SK-N-SH treated with all-trans-retinoic acid at 6 μM for 48 hours (cell line): ENCODE measurements at regions not wholly inside any gene's neighbourhood (a gene's known extent, or its start where the extent isn't known, plus 50 kb on each side); places are given as distances from the start of the nearest gene placed in this dataset.

Source experiments
- ATAC-seq: fragments of 200-7000 bp; cut with Tn5 transposase; 3 replicates; pipeline ENCODE4 v1.9.1; 2020; ENCODE audit warnings: mild to moderate bottlenecking, moderate library complexity
- ARNTL ChIP-seq: fragments of 450-650 bp; formaldehyde crosslinking; IDR thresholded peaks from 2 replicates; pipeline ENCODE4 v1.5.0; 2020; ENCODE audit warnings: low read depth, mild to moderate bottlenecking, moderate library complexity, borderline replicate concordance
- BACH2 ChIP-seq: fragments of 250-450 bp; sonication (Bioruptor Pico); IDR thresholded peaks from 2 replicates; pipeline ENCODE4 v1.9.0; 2021; ENCODE audit warnings: mild to moderate bottlenecking, borderline replicate concordance
- ESRRG ChIP-seq: fragments of 250-450 bp; sonication (Bioruptor Pico); IDR thresholded peaks from 2 replicates; pipeline ENCODE4 v1.6.1; 2021; ENCODE audit warnings: mild to moderate bottlenecking
- GLIS3 ChIP-seq: fragments of 250-450 bp; sonication (Bioruptor Pico); IDR thresholded peaks from 2 replicates; pipeline ENCODE4 v1.5.0; 2020; ENCODE audit warnings: mild to moderate bottlenecking, moderate library complexity
- ISL1 ChIP-seq: fragments of 250-450 bp; sonication (Bioruptor Pico); IDR thresholded peaks from 2 replicates; pipeline ENCODE4 v2.1.2; 2022; ENCODE audit warnings: mild to moderate bottlenecking, moderate library complexity
- OSR1 ChIP-seq: fragments of 250-450 bp; sonication (Bioruptor Pico); IDR thresholded peaks from 2 replicates; pipeline ENCODE4 v1.8.0; 2022; ENCODE audit warnings: moderate library complexity, mild to moderate bottlenecking, inconsistent platforms
- PPARA ChIP-seq: fragments of 250-450 bp; sonication (Bioruptor Pico); IDR thresholded peaks from 2 replicates; pipeline ENCODE4 v1.5.0; 2020; ENCODE audit warnings: mild to moderate bottlenecking, borderline replicate concordance
- RARB ChIP-seq: fragments of 250-450 bp; sonication (Bioruptor Pico); IDR thresholded peaks from 2 replicates; pipeline ENCODE4 v1.8.0; 2021; ENCODE audit warnings: mild to moderate bottlenecking, moderate library complexity
- SNAI2 ChIP-seq: fragments of 250-450 bp; sonication (Bioruptor Pico); IDR thresholded peaks from 2 replicates; pipeline ENCODE4 v1.5.0; 2020; ENCODE audit warnings: mild to moderate bottlenecking, moderate library complexity
- TCF4 ChIP-seq: fragments of 250-450 bp; sonication (Bioruptor Pico); IDR thresholded peaks from 2 replicates; pipeline ENCODE4 v1.8.0; 2021; ENCODE audit warnings: mild to moderate bottlenecking, moderate library complexity, borderline replicate concordance
- TOX ChIP-seq: fragments of 250-450 bp; sonication (Bioruptor Pico); IDR thresholded peaks from 2 replicates; pipeline ENCODE4 v1.8.0; 2021; ENCODE audit warnings: mild to moderate bottlenecking, moderate library complexity, borderline replicate concordance
- ZC3H10 ChIP-seq: fragments of 250-450 bp; sonication (Bioruptor Pico); IDR thresholded peaks from 2 replicates; pipeline ENCODE4 v1.5.1; 2021; ENCODE audit warnings: mild to moderate bottlenecking, moderate library complexity
- ZFP3 ChIP-seq: fragments of 250-450 bp; sonication (Bioruptor Pico); IDR thresholded peaks from 2 replicates; pipeline ENCODE4 v1.5.0; 2020; ENCODE audit warnings: mild to moderate bottlenecking, moderate library complexity
- ZNF565 ChIP-seq: fragments of 450-650 bp; formaldehyde crosslinking; conservative IDR thresholded peaks from 2 replicates; pipeline ENCODE4 v1.5.0; 2020; ENCODE audit warnings: low read depth, mild to moderate bottlenecking, moderate library complexity
- ZNF70 ChIP-seq: fragments of 450-650 bp; formaldehyde crosslinking; IDR thresholded peaks from 2 replicates; pipeline ENCODE4 v1.5.0; 2020; ENCODE audit warnings: mild to moderate bottlenecking, moderate library complexity
- ZNF8 ChIP-seq: fragments of 450-650 bp; formaldehyde crosslinking; IDR thresholded peaks from 2 replicates; pipeline ENCODE4 v1.5.0; 2020; ENCODE audit warnings: mild to moderate bottlenecking, moderate library complexity
- TF ChIP-seq, protein P1 (sequence below): fragments of 250-450 bp; sonication (Bioruptor Pico); IDR thresholded peaks from 2 replicates; pipeline ENCODE4 v1.5.0; 2020; ENCODE audit warnings: mild to moderate bottlenecking, moderate library complexity
- TF ChIP-seq, protein P2 (sequence below): fragments of 250-450 bp; sonication (Bioruptor Pico); IDR thresholded peaks from 2 replicates; pipeline ENCODE4 v1.5.1; 2021; ENCODE audit warnings: mild to moderate bottlenecking, moderate library complexity
- TF ChIP-seq, protein P3 (sequence below): fragments of 250-450 bp; sonication (Bioruptor Pico); IDR thresholded peaks from 2 replicates; pipeline ENCODE4 v1.8.0; 2020; ENCODE audit warnings: mild to moderate bottlenecking, moderate library complexity, borderline replicate concordance
- TF ChIP-seq, protein P4 (sequence below): fragments of 250-450 bp; sonication (Bioruptor Pico); IDR thresholded peaks from 2 replicates; pipeline ENCODE4 v1.5.1; 2020; ENCODE audit warnings: low read depth, mild to moderate bottlenecking, moderate library complexity
- TF ChIP-seq, protein P5 (sequence below): fragments of 250-450 bp; sonication (Bioruptor Pico); IDR thresholded peaks from 2 replicates; pipeline ENCODE4 v1.8.0; 2021; ENCODE audit warnings: low read depth, mild to moderate bottlenecking, moderate library complexity, borderline replicate concordance

DNA sequence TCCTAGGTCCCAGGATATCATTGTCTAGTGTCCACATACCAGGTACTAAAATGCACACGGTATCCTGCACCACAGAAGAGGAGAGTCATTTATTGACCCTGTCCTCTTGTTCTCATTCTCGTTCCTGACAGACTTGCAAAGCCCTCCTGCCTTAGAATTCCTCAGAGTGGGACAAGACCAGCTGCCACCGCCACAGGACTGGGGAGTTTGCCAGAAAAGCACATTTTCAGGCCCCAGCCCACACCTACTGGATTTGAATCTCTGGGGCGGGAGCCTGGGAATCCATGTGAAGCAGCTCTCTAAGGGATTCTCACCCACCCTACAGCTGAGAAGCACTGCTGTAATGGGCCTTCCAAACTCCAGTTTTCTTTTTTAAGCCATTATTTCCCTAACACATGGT lies 68.0 kb upstream of the FANCC start:
- TF ChIP-seq, protein P1, sequence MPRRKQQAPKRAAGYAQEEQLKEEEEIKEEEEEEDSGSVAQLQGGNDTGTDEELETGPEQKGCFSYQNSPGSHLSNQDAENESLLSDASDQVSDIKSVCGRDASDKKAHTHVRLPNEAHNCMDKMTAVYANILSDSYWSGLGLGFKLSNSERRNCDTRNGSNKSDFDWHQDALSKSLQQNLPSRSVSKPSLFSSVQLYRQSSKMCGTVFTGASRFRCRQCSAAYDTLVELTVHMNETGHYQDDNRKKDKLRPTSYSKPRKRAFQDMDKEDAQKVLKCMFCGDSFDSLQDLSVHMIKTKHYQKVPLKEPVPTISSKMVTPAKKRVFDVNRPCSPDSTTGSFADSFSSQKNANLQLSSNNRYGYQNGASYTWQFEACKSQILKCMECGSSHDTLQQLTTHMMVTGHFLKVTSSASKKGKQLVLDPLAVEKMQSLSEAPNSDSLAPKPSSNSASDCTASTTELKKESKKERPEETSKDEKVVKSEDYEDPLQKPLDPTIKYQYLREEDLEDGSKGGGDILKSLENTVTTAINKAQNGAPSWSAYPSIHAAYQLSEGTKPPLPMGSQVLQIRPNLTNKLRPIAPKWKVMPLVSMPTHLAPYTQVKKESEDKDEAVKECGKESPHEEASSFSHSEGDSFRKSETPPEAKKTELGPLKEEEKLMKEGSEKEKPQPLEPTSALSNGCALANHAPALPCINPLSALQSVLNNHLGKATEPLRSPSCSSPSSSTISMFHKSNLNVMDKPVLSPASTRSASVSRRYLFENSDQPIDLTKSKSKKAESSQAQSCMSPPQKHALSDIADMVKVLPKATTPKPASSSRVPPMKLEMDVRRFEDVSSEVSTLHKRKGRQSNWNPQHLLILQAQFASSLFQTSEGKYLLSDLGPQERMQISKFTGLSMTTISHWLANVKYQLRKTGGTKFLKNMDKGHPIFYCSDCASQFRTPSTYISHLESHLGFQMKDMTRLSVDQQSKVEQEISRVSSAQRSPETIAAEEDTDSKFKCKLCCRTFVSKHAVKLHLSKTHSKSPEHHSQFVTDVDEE (CRISPR knock-in tag), result no peak
- no peak for TF ChIP-seq ZNF8 (CRISPR knock-in tag)
- TF ChIP-seq ZNF70 (CRISPR knock-in tag), result no peak
- TF ChIP-seq, all 23 proteins: peak for 0

DNA sequence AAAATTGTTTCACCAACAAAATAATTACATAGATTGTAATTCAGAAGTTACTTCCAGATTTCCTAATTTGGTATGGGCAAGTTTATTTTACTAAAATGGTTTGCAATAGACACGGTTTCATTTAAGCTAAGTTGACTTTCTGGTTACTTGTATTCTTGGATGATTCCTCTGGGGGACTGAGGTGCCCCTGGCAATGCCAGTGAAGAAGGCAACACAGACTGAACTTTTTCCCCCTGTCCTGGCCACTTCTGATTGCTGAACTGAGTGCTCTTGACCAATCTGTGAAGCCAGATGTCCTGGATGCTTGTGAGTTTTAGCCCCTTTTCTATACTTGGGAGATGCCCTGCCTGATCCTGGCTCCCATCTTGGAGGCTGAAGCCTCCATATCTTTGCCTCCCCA lies 66.3 kb upstream of the FANCC start:
- peak; percentile 60 for ATAC-seq
- TF ChIP-seq, protein P2, sequence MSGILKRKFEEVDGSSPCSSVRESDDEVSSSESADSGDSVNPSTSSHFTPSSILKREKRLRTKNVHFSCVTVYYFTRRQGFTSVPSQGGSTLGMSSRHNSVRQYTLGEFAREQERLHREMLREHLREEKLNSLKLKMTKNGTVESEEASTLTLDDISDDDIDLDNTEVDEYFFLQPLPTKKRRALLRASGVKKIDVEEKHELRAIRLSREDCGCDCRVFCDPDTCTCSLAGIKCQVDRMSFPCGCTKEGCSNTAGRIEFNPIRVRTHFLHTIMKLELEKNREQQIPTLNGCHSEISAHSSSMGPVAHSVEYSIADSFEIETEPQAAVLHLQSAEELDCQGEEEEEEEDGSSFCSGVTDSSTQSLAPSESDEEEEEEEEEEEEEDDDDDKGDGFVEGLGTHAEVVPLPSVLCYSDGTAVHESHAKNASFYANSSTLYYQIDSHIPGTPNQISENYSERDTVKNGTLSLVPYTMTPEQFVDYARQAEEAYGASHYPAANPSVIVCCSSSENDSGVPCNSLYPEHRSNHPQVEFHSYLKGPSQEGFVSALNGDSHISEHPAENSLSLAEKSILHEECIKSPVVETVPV, result no peak
- TF ChIP-seq ESRRG (CRISPR knock-in tag) (no peak), RARB (CRISPR knock-in tag) (no peak), OSR1 (CRISPR knock-in tag) (no peak), ZNF565 (CRISPR knock-in tag) (no peak), TOX (no peak), SNAI2 (no peak), ZNF8 (CRISPR knock-in tag) (no peak), TCF4 (CRISPR knock-in tag) (no peak), PPARA (no peak), ZC3H10 (CRISPR knock-in tag) (no peak), BACH2 (CRISPR knock-in tag) (no peak), ARNTL (CRISPR knock-in tag) (no peak), ISL1 (no peak)
- TF ChIP-seq, protein P3, sequence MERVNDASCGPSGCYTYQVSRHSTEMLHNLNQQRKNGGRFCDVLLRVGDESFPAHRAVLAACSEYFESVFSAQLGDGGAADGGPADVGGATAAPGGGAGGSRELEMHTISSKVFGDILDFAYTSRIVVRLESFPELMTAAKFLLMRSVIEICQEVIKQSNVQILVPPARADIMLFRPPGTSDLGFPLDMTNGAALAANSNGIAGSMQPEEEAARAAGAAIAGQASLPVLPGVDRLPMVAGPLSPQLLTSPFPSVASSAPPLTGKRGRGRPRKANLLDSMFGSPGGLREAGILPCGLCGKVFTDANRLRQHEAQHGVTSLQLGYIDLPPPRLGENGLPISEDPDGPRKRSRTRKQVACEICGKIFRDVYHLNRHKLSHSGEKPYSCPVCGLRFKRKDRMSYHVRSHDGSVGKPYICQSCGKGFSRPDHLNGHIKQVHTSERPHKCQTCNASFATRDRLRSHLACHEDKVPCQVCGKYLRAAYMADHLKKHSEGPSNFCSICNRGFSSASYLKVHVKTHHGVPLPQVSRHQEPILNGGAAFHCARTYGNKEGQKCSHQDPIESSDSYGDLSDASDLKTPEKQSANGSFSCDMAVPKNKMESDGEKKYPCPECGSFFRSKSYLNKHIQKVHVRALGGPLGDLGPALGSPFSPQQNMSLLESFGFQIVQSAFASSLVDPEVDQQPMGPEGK (CRISPR knock-in tag), result no peak
- TF ChIP-seq, protein P1 (CRISPR knock-in tag), result no peak

More for the DNA sequence above, 68.0 kb upstream of the FANCC start:
- no peak for ATAC-seq

DNA sequence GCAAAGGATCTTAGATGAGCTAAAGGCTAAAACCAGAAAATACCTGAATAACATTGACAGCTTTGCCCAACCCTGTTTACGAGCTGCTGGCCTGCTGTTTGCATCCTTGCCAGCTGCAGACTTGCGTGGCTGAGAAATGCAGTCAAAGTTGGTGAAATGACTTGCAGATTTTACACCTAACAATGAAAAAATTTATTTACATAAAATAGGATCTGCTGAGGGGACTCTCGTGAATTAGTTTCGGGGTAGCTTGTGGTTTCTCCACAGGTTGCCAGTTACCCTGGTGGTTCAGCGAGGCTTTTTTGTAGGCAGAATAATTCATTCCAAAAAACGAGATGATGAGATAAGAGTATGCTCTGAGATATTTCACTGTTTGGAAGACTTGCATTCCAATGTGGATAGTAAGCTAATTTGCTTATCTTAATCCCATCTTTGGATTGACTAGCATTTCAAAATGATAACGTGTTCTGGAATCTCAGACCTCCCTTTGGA lies 65.7 kb upstream of the FANCC start:
- ATAC-seq, result peak; percentile 82
- TF ChIP-seq, protein P4, sequence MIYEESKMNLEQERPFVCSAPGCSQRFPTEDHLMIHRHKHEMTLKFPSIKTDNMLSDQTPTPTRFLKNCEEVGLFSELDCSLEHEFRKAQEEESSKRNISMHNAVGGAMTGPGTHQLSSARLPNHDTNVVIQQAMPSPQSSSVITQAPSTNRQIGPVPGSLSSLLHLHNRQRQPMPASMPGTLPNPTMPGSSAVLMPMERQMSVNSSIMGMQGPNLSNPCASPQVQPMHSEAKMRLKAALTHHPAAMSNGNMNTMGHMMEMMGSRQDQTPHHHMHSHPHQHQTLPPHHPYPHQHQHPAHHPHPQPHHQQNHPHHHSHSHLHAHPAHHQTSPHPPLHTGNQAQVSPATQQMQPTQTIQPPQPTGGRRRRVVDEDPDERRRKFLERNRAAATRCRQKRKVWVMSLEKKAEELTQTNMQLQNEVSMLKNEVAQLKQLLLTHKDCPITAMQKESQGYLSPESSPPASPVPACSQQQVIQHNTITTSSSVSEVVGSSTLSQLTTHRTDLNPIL (CRISPR knock-in tag), result peak; percentile 49; the same call in 1 of the 2 replicates
- TF ChIP-seq ISL1 (peak; percentile 84), ZFP3 (peak; percentile 48; the same call in 1 of the 2 replicates), GLIS3 (CRISPR knock-in tag) (0 out of 2 replicates have a peak, but pooled peaks have one; percentile 45), ZNF8 (CRISPR knock-in tag) (no peak)
- TF ChIP-seq, protein P1 (CRISPR knock-in tag), result peak; percentile 24; the same call in 1 of the 2 replicates
- TF ChIP-seq, protein P5, sequence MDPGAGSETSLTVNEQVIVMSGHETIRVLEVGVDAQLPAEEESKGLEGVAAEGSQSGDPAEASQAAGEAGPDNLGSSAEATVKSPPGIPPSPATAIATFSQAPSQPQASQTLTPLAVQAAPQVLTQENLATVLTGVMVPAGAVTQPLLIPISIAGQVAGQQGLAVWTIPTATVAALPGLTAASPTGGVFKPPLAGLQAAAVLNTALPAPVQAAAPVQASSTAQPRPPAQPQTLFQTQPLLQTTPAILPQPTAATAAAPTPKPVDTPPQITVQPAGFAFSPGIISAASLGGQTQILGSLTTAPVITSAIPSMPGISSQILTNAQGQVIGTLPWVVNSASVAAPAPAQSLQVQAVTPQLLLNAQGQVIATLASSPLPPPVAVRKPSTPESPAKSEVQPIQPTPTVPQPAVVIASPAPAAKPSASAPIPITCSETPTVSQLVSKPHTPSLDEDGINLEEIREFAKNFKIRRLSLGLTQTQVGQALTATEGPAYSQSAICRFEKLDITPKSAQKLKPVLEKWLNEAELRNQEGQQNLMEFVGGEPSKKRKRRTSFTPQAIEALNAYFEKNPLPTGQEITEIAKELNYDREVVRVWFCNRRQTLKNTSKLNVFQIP (CRISPR knock-in tag), result no peak
